CD4-positive, alpha-beta T cell treated with Interleukin-10 for 1 hour (primary cell): ENCODE measurements at regions not wholly inside any gene's neighbourhood (a gene's known extent, or its start where the extent isn't known, plus 50 kb on each side); places are given as distances from the start of the nearest gene placed in this dataset.

Experiments used
- DNase-seq: peaks from one replicate; pipeline ENCODE4 v3.0.0-alpha.2; 2020

- DNase-seq = peak; percentile 44
These were observed 185.1 kb downstream of the CLIC5 start for GRCh38 chr6:45830441-45831139.

GRCh38 chr6:45829873-45830272 is 185.8 kb downstream of the CLIC5 start:
- DNase-seq = no peak

- DNase-seq = no peak
These were observed 187.6 kb downstream of the CLIC5 start for GRCh38 chr6:45827952-45828530.

- DNase-seq = no peak
These were observed 192.8 kb downstream of the CLIC5 start for GRCh38 chr6:45822873-45823272.

- DNase-seq = no peak
These were observed 193.3 kb downstream of the CLIC5 start for GRCh38 chr6:45822246-45822812.

- no peak for DNase-seq
These were observed 197.0 kb downstream of the CLIC5 start for GRCh38 chr6:45818655-45819054.

GRCh38 chr6:45816674-45817297 is 198.9 kb downstream of the CLIC5 start:
- no peak for DNase-seq

GRCh38 chr6:45815466-45816125 is 200.1 kb downstream of the CLIC5 start:
- no peak for DNase-seq

- no peak for DNase-seq
These were observed 200.9 kb downstream of the CLIC5 start for GRCh38 chr6:45814772-45815171.

GRCh38 chr6:45813943-45814342 is 201.7 kb downstream of the CLIC5 start:
- DNase-seq = no peak

- DNase-seq = no peak
These were observed 202.7 kb downstream of the CLIC5 start for GRCh38 chr6:45812922-45813321.

GRCh38 chr6:45808917-45809316 is 206.7 kb downstream of the CLIC5 start:
- no peak for DNase-seq

- DNase-seq = no peak
These were observed 207.5 kb downstream of the CLIC5 start for GRCh38 chr6:45808042-45808645.

GRCh38 chr6:45807311-45808041 is 208.2 kb downstream of the CLIC5 start:
- DNase-seq = no peak

- no peak for DNase-seq
These were observed 209.5 kb downstream of the CLIC5 start for GRCh38 chr6:45806172-45806571.

GRCh38 chr6:45803071-45803470 is 212.6 kb downstream of the CLIC5 start:
- DNase-seq = no peak

GRCh38 chr6:45801471-45802289 is 214.0 kb downstream of the CLIC5 start:
- no peak for DNase-seq

- DNase-seq = no peak
These were observed 214.7 kb downstream of the CLIC5 start for GRCh38 chr6:45800911-45801310.

- no peak for DNase-seq
These were observed 220.0 kb downstream of the CLIC5 start for GRCh38 chr6:45795678-45796077.

- DNase-seq = no peak
These were observed 221.2 kb downstream of the CLIC5 start for GRCh38 chr6:45794465-45794864.
